DMS53 treated with DMSO at 0.1 percent for 48 hours (cell line): ENCODE measurements at regions not wholly inside any gene's neighbourhood (a gene's known extent, or its start where the extent isn't known, plus 50 kb on each side); places are given as distances from the start of the nearest gene placed in this dataset.

ENCODE experiments used
- DNase-seq: peaks from one replicate; lab custom pipeline; 2025; ENCODE audit not compliant: unreplicated experiment; lab: John Stamatoyannopoulos, UW

GRCh38 chr4:159003420-159004253 is 99.2 kb upstream of the RAPGEF2 start:
- no peak for DNase-seq

DNA sequence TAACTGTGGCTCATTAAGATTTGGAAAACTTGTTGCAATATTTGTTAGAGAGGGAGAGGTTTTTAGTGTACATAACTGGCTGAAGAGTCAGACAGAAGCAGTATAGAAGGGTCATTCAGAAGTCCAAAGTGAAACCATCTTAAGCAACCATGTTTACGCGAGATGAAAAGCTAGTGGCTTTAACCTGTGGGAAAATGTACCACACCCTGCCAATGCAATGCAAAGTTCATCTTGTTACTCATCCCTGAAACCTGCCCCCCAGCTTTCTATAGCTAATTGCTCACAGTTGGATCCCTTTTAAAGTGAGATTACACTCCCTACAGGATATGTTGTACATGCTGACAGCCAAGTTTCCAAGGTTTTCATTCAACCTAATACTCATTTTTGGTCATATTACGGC is 96.7 kb upstream of the RAPGEF2 start:
- no peak for DNase-seq

GRCh38 chr4:159008671-159009070 is 94.2 kb upstream of the RAPGEF2 start:
- DNase-seq, result no peak

DNA sequence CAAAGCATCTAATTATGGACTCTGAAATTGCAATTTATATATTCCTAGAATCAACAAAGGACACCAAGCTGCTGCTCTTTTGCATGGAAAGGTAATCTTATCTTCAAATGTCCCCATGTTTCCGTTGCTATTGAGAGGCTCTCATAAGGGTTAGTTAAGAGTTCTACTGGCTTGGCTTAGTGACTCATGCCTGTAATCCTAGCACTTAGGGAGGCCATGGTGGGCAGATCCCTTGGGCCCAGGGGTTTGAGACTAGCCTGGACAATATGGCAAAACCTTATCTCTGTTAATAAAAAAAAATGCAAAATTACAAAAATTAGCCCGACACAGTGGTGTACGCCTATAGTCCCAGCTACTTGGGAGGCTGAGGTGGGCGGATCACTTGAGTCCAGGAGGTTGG is 93.4 kb upstream of the RAPGEF2 start:
- peak; percentile 44 for DNase-seq

DNA sequence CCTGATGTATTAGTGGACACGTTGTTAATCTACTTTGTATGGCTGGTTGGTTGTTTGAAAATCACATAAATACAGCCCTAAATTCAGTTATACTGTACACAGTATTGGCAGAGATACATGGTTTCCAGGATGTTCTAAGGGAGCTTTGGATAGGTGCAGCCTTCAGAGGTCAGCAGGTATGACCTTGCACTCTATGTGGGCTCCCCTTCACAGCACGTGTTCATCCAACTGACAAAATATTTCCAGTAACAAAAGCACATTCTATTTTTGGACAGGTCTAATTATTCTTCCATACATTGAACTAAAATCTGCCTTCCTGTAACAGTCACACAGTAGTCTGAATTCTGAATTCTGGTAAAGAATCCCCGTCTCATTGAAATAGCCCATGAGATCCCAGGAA is 92.8 kb upstream of the RAPGEF2 start:
- DNase-seq, result no peak

DNA sequence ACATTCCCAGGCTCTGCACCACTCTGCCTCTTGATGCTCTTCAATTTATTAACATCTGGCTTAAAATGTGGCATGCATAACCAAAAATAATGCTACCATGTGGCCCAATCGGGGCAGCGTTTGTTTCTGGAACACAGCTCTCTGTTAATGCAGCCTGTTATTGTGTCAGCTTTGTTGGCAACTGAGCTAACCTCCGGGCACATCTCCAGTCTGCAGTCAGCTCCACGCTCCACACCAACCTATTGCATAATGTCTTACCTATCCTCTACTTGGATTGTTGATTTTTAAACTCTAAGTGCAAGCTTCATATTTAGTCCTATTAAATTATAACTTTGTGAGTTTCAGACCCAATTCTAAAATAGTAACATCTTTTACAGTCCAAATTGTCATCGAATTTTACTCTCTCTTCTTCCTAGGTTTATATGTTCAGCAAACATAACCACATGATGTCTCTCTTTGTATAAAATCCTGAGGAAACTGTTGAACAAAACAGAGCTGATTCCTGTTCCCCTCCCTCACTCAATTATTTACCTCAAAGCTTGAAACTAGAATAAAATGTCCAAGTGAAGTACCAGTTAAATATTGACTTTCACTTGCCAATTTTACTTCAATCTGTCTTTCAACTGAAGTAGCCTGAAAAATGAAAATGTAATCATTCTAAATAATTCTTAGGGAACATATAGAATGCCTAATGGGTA is 92.2 kb upstream of the RAPGEF2 start:
- peak; percentile 35 for DNase-seq

GRCh38 chr4:159012381-159012780 is 90.5 kb upstream of the RAPGEF2 start:
- no peak for DNase-seq

DNA sequence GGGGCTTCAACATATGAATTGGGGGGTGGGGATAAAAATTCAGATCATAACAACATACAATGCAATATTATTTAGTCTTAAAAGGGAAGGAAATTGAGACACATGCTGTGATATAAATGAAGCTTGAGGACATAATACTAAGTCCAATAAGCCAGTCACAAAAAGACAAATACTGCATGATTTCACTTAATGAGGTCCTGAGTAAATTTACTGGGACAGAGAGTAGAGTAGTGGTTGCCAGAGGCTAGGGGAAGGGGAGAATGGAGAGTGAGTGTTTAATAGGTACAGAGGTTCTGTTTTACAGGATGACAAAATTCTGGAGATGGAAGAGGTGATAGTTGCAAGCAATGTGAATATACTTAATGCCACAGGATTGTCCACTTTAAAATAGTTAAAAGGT is 89.2 kb upstream of the RAPGEF2 start:
- no peak for DNase-seq

- no peak for DNase-seq
These were observed 88.0 kb upstream of the RAPGEF2 start for GRCh38 chr4:159014859-159015258.

DNA sequence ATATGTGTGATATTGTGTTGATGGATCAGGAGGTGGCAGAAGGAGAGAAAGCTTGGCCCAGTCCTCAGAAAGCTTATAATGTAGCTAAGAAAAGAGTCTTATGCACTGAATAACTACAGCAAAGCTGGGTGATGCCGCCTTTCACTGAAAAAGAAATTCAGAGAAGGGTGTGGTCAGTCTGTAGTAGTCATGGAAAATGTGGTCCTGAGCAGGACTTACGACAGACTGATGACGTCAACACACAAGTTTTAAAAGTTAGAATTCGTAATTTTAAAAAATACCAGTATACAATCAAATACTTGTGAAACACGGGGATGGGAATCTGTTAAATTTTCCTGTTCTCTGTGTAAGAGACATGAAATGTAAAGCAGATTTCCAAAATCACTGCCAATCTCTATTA is 87.0 kb upstream of the RAPGEF2 start:
- DNase-seq, result no peak

- DNase-seq, result no peak
These were observed 86.3 kb upstream of the RAPGEF2 start for GRCh38 chr4:159016593-159017024.

DNA sequence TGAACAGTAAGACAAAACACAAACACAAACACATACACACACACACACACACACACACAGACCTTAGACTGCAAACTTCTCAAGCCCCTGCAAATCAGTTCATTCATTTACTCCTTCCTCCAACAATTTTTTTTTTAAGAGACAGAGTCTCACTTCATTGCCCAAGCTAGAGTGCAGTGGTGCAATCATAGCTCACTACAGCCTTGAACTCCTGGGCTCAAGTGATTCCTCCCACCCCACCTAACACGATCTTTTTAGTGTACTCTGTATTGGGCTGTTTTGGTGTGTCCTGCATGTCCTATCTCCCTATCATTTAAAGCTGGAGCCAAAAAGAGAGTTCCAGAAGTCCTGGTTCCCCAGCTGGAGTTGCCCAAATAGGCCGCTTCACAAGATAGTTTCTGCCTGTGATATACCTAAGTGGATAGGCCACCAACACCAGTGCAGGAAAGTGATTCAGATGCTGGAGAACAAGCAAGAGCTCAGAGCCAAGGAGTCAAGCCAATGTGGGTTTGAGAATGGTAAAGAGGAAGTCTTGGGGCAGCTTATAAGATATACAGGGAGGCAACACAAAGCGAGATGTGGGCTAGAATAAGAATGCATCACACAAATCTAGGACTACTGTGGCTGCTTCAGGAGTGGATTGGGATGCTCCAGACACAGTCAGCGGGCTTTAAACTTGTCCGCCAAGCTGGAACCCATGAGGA is 85.4 kb upstream of the RAPGEF2 start:
- DNase-seq, result no peak

GRCh38 chr4:159018062-159018629 is 84.7 kb upstream of the RAPGEF2 start:
- no peak for DNase-seq

GRCh38 chr4:159019356-159019755 is 83.5 kb upstream of the RAPGEF2 start:
- DNase-seq, result no peak

GRCh38 chr4:159021597-159022385 is 81.1 kb upstream of the RAPGEF2 start:
- DNase-seq, result no peak

- DNase-seq, result no peak
These were observed 79.1 kb upstream of the RAPGEF2 start for GRCh38 chr4:159023741-159024140.

- DNase-seq, result no peak
These were observed 78.6 kb upstream of the RAPGEF2 start for GRCh38 chr4:159024266-159024665.

GRCh38 chr4:159024828-159025227 is 78.1 kb upstream of the RAPGEF2 start:
- DNase-seq, result no peak

DNA sequence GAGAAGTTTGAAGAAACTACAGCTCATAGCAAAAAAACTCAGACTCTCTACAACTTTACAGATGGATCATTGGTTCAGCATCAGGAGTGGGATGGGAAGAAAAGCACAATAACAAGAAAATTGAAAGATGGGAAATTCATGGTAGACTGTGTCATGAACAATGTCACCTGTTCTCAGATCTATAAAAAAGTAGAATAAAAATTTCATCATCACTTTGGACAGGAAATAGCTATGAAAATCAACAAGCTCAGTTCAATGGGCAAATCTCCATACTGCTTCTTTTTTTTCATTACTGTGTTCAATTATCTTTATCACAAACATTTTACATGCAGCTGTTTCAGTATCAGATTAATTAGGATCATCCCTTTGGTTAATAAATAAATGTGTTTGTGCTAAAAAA is 76.5 kb upstream of the RAPGEF2 start:
- no peak for DNase-seq

- DNase-seq, result no peak
These were observed 75.3 kb upstream of the RAPGEF2 start for GRCh38 chr4:159027535-159027934.

GRCh38 chr4:159029481-159029880 is 73.4 kb upstream of the RAPGEF2 start:
- no peak for DNase-seq
